IMR-90 (cell line): ENCODE measurements at regions not wholly inside any gene's neighbourhood (a gene's known extent, or its start where the extent isn't known, plus 50 kb on each side); places are given as distances from the start of the nearest gene placed in this dataset.

Experiments
- ATAC-seq: fragments of 200-7000 bp; cut with Tn5 transposase; 2 replicates; pipeline ENCODE4 v1.9.1; 2020; ENCODE audit warnings: low read depth, mild to moderate bottlenecking, moderate library complexity
- BruUV-seq: library from RNA; stranded (reverse); fragments of 400-500 nt; replicated peaks from 2 replicates; lab custom pipeline; 2021; lab: Mats Ljungman, UMichigan
- CTCF ChIA-PET: fragments of 300-600 bp; formaldehyde crosslinking; extraction: SDS; loops from one replicate; lab custom pipeline; 2021; ENCODE audit warnings: antibody characterized with exemption; lab: Yijun Ruan, JAX
- POLR2A ChIA-PET: fragments of 300-600 bp; sonication (Branson Sonifier 250); formaldehyde crosslinking; loops from one replicate; lab custom pipeline; 2022; ENCODE audit warnings: antibody characterized with exemption; ENCODE audit not compliant: unreplicated experiment; lab: Charles Lee
- DNase-seq: peaks from one replicate; pipeline ENCODE4 v3.0.0; 2013
- H2AFZ ChIP-seq: replicated peaks from 2 replicates; pipeline ENCODE3; 2013; ENCODE audit warnings: low read length, mild to moderate bottlenecking; ENCODE audit not compliant: poor library complexity
- H2AK5ac ChIP-seq: 2 replicates; pipeline ENCODE4 v1.6.1; 2013; ENCODE audit warnings: low read depth, low read length, inconsistent platforms
- H2AK9ac ChIP-seq: replicated peaks from 2 replicates; pipeline ENCODE3; 2013; ENCODE audit warnings: mild to moderate bottlenecking, low read depth, low read length, moderate library complexity; ENCODE audit not compliant: poor library complexity
- H2BK120ac ChIP-seq: 2 replicates; pipeline ENCODE4 v1.6.1; 2013; ENCODE audit warnings: low read depth, low read length, inconsistent platforms
- H2BK15ac ChIP-seq: 3 replicates; pipeline ENCODE4 v1.6.1; 2013; ENCODE audit warnings: low read depth, low read length, inconsistent platforms
- H2BK20ac ChIP-seq: 2 replicates; pipeline ENCODE4 v1.6.1; 2013; ENCODE audit warnings: low read depth, mild to moderate bottlenecking, inconsistent platforms, low read length, moderate library complexity
- H2BK5ac ChIP-seq: 2 replicates; pipeline ENCODE4 v1.6.1; 2013; ENCODE audit warnings: mild to moderate bottlenecking, low read depth, low read length, inconsistent platforms; ENCODE audit not compliant: poor library complexity, severe bottlenecking
- H3K14ac ChIP-seq: replicated peaks from 2 replicates; pipeline ENCODE4 v1.6.1; 2013; ENCODE audit warnings: low read depth, low read length, inconsistent platforms
- H3K18ac ChIP-seq: 2 replicates; pipeline ENCODE4 v1.6.1; 2013; ENCODE audit warnings: low read depth, low read length, control low read depth
- H3K23ac ChIP-seq: 2 replicates; pipeline ENCODE4 v1.6.1; 2013; ENCODE audit warnings: low read depth, low read length, inconsistent platforms
- H3K27ac ChIP-seq: 2 replicates; pipeline ENCODE4 v1.5.1; 2013; ENCODE audit warnings: mild to moderate bottlenecking, control low read depth, low read length; ENCODE audit not compliant: insufficient read depth
- H3K27me3 ChIP-seq: 2 replicates; pipeline ENCODE4 v1.6.1; 2013; ENCODE audit warnings: low read length; ENCODE audit not compliant: control insufficient read depth, insufficient read depth
- H3K36me3 ChIP-seq: 2 replicates; pipeline ENCODE4 v1.6.1; 2013; ENCODE audit warnings: low read length, mixed read lengths; ENCODE audit not compliant: control insufficient read depth, insufficient read depth
- H3K4ac ChIP-seq: 2 replicates; pipeline ENCODE4 v1.6.1; 2013; ENCODE audit warnings: low read depth, low read length, inconsistent platforms
- H3K4me1 ChIP-seq: 2 replicates; pipeline ENCODE4 v1.6.1; 2013; ENCODE audit warnings: low read length, mixed read lengths; ENCODE audit not compliant: control insufficient read depth, insufficient read depth
- H3K4me2 ChIP-seq: 2 replicates; pipeline ENCODE4 v1.6.1; 2013; ENCODE audit warnings: low read depth, mild to moderate bottlenecking, control low read depth, low read length, moderate library complexity
- H3K4me3 ChIP-seq: 2 replicates; pipeline ENCODE4 v1.5.1; 2013; ENCODE audit warnings: low read depth, mild to moderate bottlenecking, control low read depth, low read length, moderate library complexity; ENCODE audit not compliant: insufficient read depth
- H3K56ac ChIP-seq: 2 replicates; pipeline ENCODE4 v1.6.1; 2013; ENCODE audit warnings: low read length, inconsistent platforms; ENCODE audit not compliant: insufficient read depth; ENCODE audit errors: extremely low read depth
- H3K79me1 ChIP-seq, 2 experiments: 2 replicates each; pipeline ENCODE4 v1.6.1; 2013; ENCODE audit warnings: low read length in 2 of 2, inconsistent platforms in 1 of 2, low read depth in 1 of 2
- H3K9ac ChIP-seq: 2 replicates; pipeline ENCODE4 v1.6.1; 2013; ENCODE audit warnings: low read depth, low read length, control low read depth
- H3K9me1 ChIP-seq: 2 replicates; pipeline ENCODE4 v1.6.1; 2013; ENCODE audit warnings: low read length, inconsistent platforms; ENCODE audit not compliant: insufficient read depth
- H3K9me3 ChIP-seq: 2 replicates; pipeline ENCODE4 v1.6.1; 2013; ENCODE audit warnings: low read length; ENCODE audit not compliant: control insufficient read depth, insufficient read depth
- H4K20me1 ChIP-seq: 2 replicates; pipeline ENCODE4 v1.6.1; 2013; ENCODE audit warnings: low read length, inconsistent platforms; ENCODE audit not compliant: insufficient read depth
- H4K5ac ChIP-seq: 2 replicates; pipeline ENCODE4 v1.6.1; 2013; ENCODE audit warnings: mild to moderate bottlenecking, low read depth, low read length, control low read depth
- H4K8ac ChIP-seq, 2 experiments: 2 replicates each; pipeline ENCODE4 v1.6.1; 2013; ENCODE audit warnings: low read depth in 2 of 2, low read length in 2 of 2, control low read depth in 1 of 2, inconsistent platforms in 1 of 2
- H4K91ac ChIP-seq: 2 replicates; pipeline ENCODE4 v1.6.1; 2013; ENCODE audit warnings: low read depth, low read length, inconsistent platforms; ENCODE audit not compliant: insufficient read depth
- CEBPB ChIP-seq: IDR thresholded peaks from 2 replicates; pipeline ENCODE4 v1.6.1; 2012; ENCODE audit warnings: low read depth, low read length, improper control_type of control experiment
- CTCF ChIP-seq: conservative IDR thresholded peaks from 2 replicates; pipeline ENCODE4 v1.5.1; 2012; ENCODE audit warnings: mild to moderate bottlenecking, low read depth, low read length, improper control_type of control experiment
- ELK1 ChIP-seq: fragments of 150-350 bp; IDR thresholded peaks from 2 replicates; pipeline ENCODE4 v1.6.1; 2016; ENCODE audit warnings: low read depth, mild to moderate bottlenecking, low read length, moderate library complexity, borderline replicate concordance
- MAFK ChIP-seq: IDR thresholded peaks from 2 replicates; pipeline ENCODE4 v1.6.1; 2012; ENCODE audit warnings: low read depth, low read length, improper control_type of control experiment
- USF2 ChIP-seq: fragments of 150-350 bp; IDR thresholded peaks from 2 replicates; pipeline ENCODE4 v1.6.1; 2017; ENCODE audit warnings: mild to moderate bottlenecking, antibody characterized with exemption, low read length, low read depth
- WGBS, 2 experiments: methylation state at CpG; one replicate each; pipeline versions ENCODE4 v1.1.5 to v1.1.7; 2013; ENCODE audit warnings: missing lambda C conversion rate in 2 of 2; ENCODE audit not compliant: insufficient read length in 1 of 2; ENCODE audit errors: extremely low coverage in 2 of 2; 5-methylcytosine and 5-hydroxymethylcytosine counted together
- dilution Hi-C: fragments of 300-500 bp; cut with HindIII; formaldehyde crosslinking; loops from one replicate; pipeline ENCODE4 v1.14.3; 2018; ENCODE audit warnings: low sequenced_read_pairs; ENCODE audit not compliant: unreplicated experiment
- in situ Hi-C: fragments of 300-500 bp; cut with MboI; formaldehyde crosslinking; loops from 3 replicates; pipeline ENCODE4 v1.14.3; 2019; ENCODE audit warnings: low sequenced_read_pairs, inconsistent platforms, mixed read lengths
- intact Hi-C: fragments of 100-400 bp; cut with micrococcal nuclease; formaldehyde crosslinking; loops from 2 replicates; pipeline ENCODE4 v1.10.0; 2022

- intact Hi-C loops (no loop called here), dilution Hi-C loops (no loop called here), in situ Hi-C loops (no loop called here)
- Histone ChIP-seq H3K27me3 (no peaks in the 10 kb centered on the region), H3K9ac (no peak overlapping the region), H2BK5ac (no peak overlapping the region), H4K8ac (no peak overlapping the region), H4K20me1 (no peaks in the 10 kb centered on the region), H2BK15ac (no peak overlapping the region), H3K9me3 (no peaks in the 10 kb centered on the region), H3K4me2 (no peak overlapping the region), H2BK120ac (no peak overlapping the region), H3K9me1 (no peaks in the 10 kb centered on the region), H3K23ac (no peak overlapping the region), H4K5ac (no peak overlapping the region), H3K36me3 (no peaks in the 10 kb centered on the region), H3K4me1 (no peaks in the 10 kb centered on the region), H3K79me1 (no peaks in the 10 kb centered on the region), H3K18ac (no peak overlapping the region), H3K4me3 (no peak overlapping the region), H3K56ac (no peak overlapping the region), H3K27ac (no peak overlapping the region), H4K91ac (no peak overlapping the region), H2AK9ac (no peak overlapping the region), H3K14ac (no peak overlapping the region), H2AK5ac (no peak overlapping the region), H2BK20ac (no peak overlapping the region), H2AFZ (no peak overlapping the region), H3K4ac (no peak overlapping the region)
- no peak for DNase-seq
- BruUV-seq: no TSS peak
- ATAC-seq: no peak
- WGBS, 2 experiments: no CpG with 5 or more reads among the region's 1 CpG
- TF ChIP-seq MAFK (no peak), ELK1 (no peak), CEBPB (peak; percentile 46), USF2 (no peak), CTCF (no peak)
- POLR2A ChIA-PET: no interaction called here
- CTCF ChIA-PET: no interaction called here
Observed at GRCh38 chr4:106659371-106659770, 290.8 kb upstream of the GIMD1 start.
